ENCODE measurements at regions not wholly inside any gene's neighbourhood (a gene's known extent, or its start where the extent isn't known, plus 50 kb on each side); places are given as distances from the start of the nearest gene placed in this dataset.
A peak's percentile ranks its signal among the peaks of the same experiment; 100 is the strongest.
"Not testable (repeated sequence)": the region's sequence is repeated elsewhere in the genome, so short reads cannot be mapped to it uniquely, and the experiment has no call there.

DNA sequence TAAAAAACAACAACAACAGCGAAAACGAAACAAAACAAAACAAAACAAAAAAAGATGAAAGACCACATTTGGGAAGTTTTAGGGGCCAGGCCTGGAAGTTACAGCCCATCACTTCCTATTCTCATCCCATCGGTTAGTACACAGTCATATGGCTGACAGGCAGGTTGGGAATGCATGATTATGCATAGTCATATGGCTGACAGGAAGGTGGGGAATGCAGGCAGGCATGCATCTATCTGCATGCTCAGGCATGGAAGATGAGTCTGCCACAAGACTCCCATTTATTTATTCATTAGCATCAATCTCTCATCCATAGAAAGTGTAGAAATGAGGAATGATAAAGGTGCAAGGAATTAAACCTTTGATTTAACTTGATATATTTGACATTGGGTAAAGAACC, 325.3 kb upstream of the MEX3C start:
- no peak for DNase-seq (ENCODE audit: low spot score)

DNA sequence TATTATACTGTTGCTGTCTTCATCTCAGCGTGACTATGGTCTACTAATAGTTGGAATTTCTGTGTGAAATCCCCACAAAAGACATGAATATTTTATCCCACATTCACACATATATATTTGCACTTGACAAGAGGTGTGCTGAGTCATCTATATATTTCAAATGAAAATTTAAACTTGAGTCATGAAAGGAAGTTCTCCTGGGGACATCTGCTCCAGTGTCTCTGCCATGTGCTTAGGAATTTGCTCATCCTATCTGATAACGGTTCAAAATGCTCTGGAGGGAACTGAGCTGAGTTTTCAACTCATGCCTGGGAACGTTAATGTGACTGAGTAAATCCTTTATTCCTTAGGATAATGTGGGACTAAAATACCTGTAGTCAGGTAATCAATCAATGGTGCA, 326.2 kb upstream of the MEX3C start:
- no peak for DNase-seq (ENCODE audit: low spot score)

DNA sequence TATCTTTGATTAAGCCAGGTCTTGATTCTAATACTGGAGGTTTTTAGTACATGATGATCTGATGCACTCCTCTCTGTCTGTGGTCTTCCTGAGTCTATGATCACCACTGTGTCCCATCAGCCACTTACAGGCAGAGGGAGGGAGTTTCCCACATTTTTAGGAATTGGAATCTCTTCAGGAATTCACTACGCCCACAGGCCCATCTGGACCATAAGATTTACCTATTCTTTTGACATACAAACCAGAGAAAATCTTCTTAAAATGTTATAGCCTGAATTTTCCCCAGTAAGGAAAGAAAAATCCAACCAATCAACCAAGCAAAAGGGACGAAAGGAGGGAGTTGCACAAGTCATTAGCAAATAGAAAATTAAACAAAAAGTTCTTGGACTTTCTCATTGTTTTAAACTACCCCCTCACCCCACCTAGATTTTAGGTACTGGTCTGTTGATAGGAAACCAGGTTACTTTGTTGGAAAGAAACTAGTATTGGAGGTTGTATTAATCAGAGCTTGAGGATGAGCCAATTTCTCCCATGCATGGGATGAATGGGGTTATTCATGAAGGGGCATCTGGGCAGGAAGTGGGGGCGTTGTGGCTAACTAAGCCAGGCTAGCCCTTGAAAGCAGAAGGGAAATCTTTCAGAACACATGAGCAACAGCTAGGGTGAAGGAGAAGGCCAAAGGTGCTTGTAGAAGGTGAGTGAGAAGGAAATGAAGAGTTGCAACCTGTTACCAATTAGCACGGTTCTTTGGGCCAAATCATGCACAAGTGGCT, 328.2 kb upstream of the MEX3C start:
- DNase-seq (ENCODE audit: low spot score): no peak

DNA sequence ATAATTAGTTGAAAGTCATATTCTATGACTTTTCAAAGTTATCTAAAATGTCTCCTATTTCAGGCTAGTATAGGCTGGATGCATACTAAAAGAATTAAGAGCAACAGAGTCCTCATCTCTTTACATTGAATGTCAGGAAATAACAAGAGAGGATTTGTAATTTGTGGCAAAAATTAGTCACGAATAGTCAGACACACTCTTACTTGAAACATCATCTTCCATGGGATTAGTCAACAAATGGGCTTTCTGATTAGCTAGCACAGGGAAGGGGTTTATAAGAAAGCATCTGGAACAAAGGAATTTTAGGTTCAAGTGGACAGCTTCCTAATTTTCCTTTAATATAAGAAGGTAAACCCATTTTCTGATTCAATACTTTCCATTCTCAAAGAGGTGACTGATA, 330.3 kb upstream of the MEX3C start:
- no peak for DNase-seq (ENCODE audit: low spot score)

- no peak for DNase-seq (ENCODE audit: low spot score)
Measured at GRCh38 chr18:51531501-51531900, 334.0 kb upstream of the MEX3C start.

- peak; percentile 16 for DNase-seq (ENCODE audit: low spot score)
Measured at GRCh38 chr18:51537487-51537886, 340.0 kb upstream of the MEX3C start.

- no peak for DNase-seq (ENCODE audit: low spot score)
Measured at GRCh38 chr18:51540562-51540961, 343.1 kb upstream of the MEX3C start.

DNA sequence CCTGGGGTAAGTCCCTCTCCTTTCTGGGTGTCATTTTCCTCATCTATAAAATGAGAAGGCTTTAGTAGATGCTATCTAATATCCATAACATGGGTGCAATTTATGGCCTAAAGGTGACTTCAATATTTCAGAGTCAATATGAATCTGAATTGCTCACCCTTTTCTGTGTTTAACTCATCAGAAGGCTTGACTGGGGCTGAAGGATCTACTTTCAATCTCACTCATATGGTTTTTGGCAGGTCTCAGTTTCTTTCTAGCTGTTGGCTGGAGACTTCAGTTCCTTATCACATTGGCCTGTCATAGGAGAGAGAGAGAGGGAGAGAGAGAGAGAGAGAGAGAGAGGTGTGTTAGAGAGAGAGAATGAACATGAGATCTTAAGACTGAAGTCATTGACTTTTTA, 343.7 kb upstream of the MEX3C start:
- no peak for DNase-seq (ENCODE audit: low spot score)

DNA sequence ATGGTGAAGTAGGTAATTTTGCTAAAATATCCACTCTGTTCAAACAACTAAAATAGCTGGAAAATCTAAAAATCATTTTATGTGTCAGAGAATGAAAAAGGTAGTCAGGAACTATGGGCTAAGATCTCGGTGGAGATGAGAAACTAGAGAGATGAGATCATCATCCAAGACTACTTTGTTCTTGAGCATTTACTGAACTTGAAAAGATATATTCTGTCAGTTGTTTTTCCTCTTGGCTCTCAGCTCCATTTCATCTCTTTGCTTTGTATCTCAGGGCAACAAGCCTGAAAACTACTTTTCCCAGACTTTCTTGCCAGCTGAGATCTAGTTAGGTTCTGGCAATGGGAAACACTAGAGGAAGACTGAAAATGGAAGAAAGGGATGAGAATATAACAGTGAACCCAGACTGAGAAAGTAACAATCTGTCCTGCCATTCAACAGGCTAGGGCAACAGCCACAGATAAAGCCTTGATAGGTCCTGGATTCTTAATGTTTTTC, 346.2 kb upstream of the MEX3C start:
- DNase-seq (ENCODE audit: low spot score): no peak

- DNase-seq (ENCODE audit: low spot score): no peak
Measured at GRCh38 chr18:51545446-51545845, 348.0 kb upstream of the MEX3C start.

- no peak for DNase-seq (ENCODE audit: low spot score)
Measured at GRCh38 chr18:51559198-51559901, 361.9 kb upstream of the MEX3C start.

DNA sequence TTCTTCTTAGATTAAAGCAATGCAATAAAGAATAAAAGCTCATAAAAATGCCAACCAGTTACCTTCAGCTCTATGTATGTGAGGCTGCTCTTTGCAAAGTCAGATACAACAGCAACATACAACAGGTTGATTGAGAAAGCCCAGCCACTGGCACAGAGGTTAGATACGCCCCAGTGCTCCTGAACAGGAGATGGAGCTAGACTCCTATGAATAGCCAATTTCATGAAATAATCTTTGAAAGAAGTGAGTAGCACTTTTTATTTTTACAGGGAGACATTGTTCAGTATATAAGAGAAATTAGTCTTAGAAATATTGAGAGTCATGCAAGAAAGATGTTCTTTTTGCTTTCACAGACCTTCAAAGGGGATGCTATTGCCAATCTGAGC, 362.4 kb upstream of the MEX3C start:
- no peak for DNase-seq (ENCODE audit: low spot score)

DNA sequence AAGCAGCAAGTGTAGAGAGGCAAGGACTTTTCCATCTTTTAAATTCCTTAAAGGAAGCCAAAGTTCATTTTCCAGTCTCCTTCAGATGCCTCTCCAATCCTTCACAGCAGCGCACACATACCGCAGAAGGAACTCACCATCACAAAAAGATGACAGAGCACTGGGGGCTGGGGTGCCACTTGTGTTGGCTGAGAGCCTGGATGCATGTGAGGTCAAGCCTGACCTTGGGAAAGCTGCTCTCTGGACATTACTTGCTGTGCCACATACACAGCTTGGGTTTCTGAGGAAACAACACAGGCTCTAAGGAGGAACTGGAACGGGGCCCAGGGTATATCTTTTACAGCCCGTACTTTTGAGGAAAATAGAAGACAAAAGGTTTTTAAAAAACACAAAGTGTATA, 364.3 kb upstream of the MEX3C start:
- DNase-seq (ENCODE audit: low spot score): no peak

DNA sequence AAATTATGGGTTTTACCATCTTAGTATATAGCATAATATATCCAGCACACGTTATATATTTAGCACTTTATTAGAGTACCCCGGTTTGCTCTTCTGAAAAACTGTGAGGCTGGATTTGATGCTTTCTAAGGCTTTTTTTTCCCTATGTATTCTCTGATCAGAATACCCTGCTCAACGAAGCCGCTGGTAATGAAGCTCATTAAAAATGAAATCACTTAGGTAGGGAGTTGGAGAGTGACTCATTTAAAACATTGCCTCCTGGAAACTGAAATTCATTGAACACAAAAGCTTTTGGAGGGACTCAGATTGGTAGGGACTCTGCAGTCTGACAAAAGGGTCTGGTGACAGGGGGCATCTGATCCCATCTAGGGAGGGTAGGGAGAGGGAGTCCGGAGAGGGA, 365.4 kb upstream of the MEX3C start:
- no peak for DNase-seq (ENCODE audit: low spot score)

- no peak for DNase-seq (ENCODE audit: low spot score)
Measured at GRCh38 chr18:51563396-51563795, 365.9 kb upstream of the MEX3C start.

- no peak for DNase-seq (ENCODE audit: low spot score)
Measured at GRCh38 chr18:51568151-51568550, 370.7 kb upstream of the MEX3C start.

GRCh38 chr18:51569153-51569552, 371.7 kb upstream of the MEX3C start:
- no peak for DNase-seq (ENCODE audit: low spot score)

GRCh38 chr18:51569561-51569960, 372.1 kb upstream of the MEX3C start:
- no peak for DNase-seq (ENCODE audit: low spot score)

- not testable (repeated sequence) for DNase-seq (ENCODE audit: low spot score)
Measured at GRCh38 chr18:51570071-51570470, 372.6 kb upstream of the MEX3C start.

DNA sequence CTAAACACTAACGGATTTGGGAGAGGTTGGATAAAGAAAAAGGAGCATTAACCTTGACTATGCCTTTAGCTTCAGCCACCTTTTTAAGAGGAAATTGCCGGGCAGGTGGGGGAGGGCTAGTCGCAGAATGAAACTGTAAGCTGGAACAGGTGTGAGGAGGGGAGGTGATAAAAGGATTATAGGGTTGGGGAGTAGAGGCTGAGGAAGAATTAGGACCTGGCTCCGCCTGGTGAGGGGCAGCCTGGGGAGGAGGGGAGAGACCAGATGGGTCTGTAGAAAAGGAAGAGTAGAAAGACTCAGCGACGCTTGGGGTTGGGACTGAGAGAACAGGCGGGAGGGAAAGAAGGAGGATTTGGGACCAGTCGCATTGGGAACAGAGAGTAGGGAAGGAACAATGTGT, 376.4 kb upstream of the MEX3C start:
- DNase-seq (ENCODE audit: low spot score): not testable (repeated sequence)

DNA sequence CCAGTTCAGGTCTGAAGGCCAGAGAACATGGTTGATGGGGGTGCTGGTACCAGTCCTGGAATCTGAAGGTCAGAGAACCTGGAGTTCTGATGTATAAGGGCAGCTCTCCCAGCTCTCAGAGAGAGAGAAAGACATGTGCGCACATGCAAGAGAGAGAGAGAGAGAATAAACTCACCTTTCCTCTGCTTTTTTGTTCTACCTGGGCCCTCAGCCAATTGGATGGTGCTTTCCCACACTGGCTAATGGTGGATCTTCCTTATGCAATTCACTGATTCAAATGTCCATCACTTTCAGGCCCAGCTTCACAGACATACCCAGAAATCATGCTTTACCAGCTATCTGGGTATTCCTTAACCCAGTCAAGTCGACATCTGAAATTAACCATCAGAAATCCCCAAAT, 377.7 kb upstream of the MEX3C start:
- DNase-seq (ENCODE audit: low spot score): no peak

DNA sequence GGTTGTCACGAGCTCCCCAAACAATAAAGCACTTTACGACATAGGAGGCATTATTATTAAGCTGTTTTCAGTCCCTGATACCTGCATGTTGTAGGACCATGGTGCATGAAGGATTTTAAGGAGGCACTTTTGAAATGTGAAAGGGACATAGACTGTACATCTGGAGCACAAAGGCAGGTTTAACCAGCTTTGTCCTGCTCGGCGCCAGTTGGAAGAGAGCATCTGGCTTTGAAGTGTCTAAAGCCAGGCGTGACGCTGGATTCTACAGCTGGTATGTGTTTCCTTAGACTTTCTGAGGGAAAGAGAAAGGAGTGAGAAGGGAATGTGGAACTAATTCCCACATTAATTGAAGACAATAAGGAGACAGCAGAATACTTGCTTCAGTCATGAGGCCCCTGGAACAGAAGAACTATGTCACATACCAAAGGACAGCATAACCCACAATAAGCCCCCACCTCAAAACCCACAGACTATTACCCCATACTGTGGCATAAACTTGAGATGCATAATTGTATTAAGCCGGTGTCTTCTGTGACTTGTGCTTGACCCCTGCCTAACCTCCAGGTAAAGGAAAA, 381.0 kb upstream of the MEX3C start:
- DNase-seq (ENCODE audit: low spot score): no peak

- DNase-seq (ENCODE audit: low spot score): no peak
Measured at GRCh38 chr18:51580580-51580979, 383.1 kb upstream of the MEX3C start.
